ENCODE measurements at regions not wholly inside any gene's neighbourhood (a gene's known extent, or its start where the extent isn't known, plus 50 kb on each side); places are given as distances from the start of the nearest gene placed in this dataset.

- TF ChIP-seq ELF4 (IDR thresholded peaks at IDR 0.05) (no peak), NFRKB (IDR thresholded peaks at IDR 0.05) (no peak), FOXK2 (IDR thresholded peaks at IDR 0.05) (no peak), L3MBTL2 (conservative IDR thresholded peaks at IDR 0.05) (no peak), BHLHE40 (IDR thresholded peaks at IDR 0.05; ENCODE audit: borderline replicate concordance) (no peak), SUZ12 (IDR thresholded peaks at IDR 0.05) (no peak), FOXA1 (IDR thresholded peaks at IDR 0.05) (no peak), TARDBP (IDR thresholded peaks at IDR 0.05) (no peak), SP1 (IDR thresholded peaks at IDR 0.05) (no peak)
Observed at GRCh38 chr1:101698681-101699080, 298.0 kb downstream of the OLFM3 start.
